ENCODE measurements at regions not wholly inside any gene's neighbourhood (a gene's known extent, or its start where the extent isn't known, plus 50 kb on each side); places are given as distances from the start of the nearest gene placed in this dataset.

DNA sequence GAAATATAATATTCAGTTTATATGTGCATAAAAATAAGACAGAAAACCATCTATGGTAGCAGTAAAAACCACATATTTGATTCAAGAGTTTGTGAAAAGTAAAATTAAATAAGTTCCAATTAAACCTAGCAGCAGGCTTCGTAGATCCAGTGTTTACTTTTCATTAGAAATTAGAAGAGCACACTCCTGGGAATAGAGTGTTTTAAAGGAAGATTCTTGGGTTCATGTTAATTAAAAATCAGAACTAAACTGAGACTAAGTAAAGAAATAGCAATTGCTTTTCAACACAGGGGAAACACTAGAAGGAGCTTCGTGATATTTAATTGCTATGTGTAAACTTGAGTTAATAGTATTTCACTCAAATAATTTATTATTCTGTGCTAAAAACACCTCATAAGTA lies 1097.8 kb upstream of the CDH18 start:
- H3K27ac Mint-ChIP-seq (ENCODE audit: unreplicated experiment), result no peak overlapping the region
- H3K4me1 Mint-ChIP-seq (ENCODE audit: low read depth), result no peaks in the 10 kb centered on the region
- H3K4me3 Mint-ChIP-seq (ENCODE audit: unreplicated experiment), result no peak overlapping the region
- no peak for TF ChIP-seq CTCF (IDR thresholded peaks at IDR 0.05)
- no peaks in the 10 kb centered on the region for H3K36me3 Mint-ChIP-seq (ENCODE audit: low read depth)
- DNase-seq (ENCODE audit: low spot score), result no peak
- peaks cover 10% of the 10 kb centered on the region for H3K9me3 Mint-ChIP-seq (ENCODE audit: low read depth)
- H3K27me3 Mint-ChIP-seq (ENCODE audit: low read depth), result peaks cover 10% of the 10 kb centered on the region

GRCh38 chr5:21071986-21072385 lies 1084.0 kb upstream of the CDH18 start:
- Mint-ChIP-seq H3K36me3 (ENCODE audit: low read depth) (no peaks in the 10 kb centered on the region), H3K27me3 (ENCODE audit: low read depth) (no peaks in the 10 kb centered on the region), H3K4me3 (ENCODE audit: unreplicated experiment) (no peak overlapping the region), H3K4me1 (ENCODE audit: low read depth) (peaks cover 4% of the 10 kb centered on the region), H3K9me3 (ENCODE audit: low read depth) (no peaks in the 10 kb centered on the region), H3K27ac (ENCODE audit: unreplicated experiment) (no peak overlapping the region)
- DNase-seq (ENCODE audit: low spot score), result no peak
- no peak for TF ChIP-seq CTCF (IDR thresholded peaks at IDR 0.05)

DNA sequence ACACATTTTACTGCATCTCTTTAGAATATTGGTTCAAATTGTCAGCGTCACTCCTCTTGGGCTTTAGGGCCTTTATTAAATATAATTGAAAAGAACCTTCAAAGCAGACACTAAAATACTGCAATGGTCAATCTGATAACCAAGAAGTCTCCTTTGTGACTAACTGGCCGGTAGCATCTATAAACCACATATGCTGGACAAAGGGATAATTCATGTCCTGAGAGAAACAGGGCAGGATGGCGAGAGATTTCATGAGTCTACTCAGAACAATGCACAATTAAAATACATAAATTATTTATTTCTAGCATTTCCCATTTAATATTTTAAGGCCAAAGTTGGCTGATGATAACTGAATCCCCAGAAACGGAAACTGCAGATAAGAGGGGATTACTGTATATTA lies 1083.4 kb upstream of the CDH18 start:
- H3K4me3 Mint-ChIP-seq (ENCODE audit: unreplicated experiment), result no peak overlapping the region
- H3K9me3 Mint-ChIP-seq (ENCODE audit: low read depth), result no peaks in the 10 kb centered on the region
- peaks cover 4% of the 10 kb centered on the region for H3K4me1 Mint-ChIP-seq (ENCODE audit: low read depth)
- TF ChIP-seq CTCF (IDR thresholded peaks at IDR 0.05), result no peak
- DNase-seq (ENCODE audit: low spot score), result no peak
- no peaks in the 10 kb centered on the region for H3K36me3 Mint-ChIP-seq (ENCODE audit: low read depth)
- H3K27me3 Mint-ChIP-seq (ENCODE audit: low read depth), result no peaks in the 10 kb centered on the region
- no peak overlapping the region for H3K27ac Mint-ChIP-seq (ENCODE audit: unreplicated experiment)

- peaks cover 4% of the 10 kb centered on the region for H3K4me1 Mint-ChIP-seq (ENCODE audit: low read depth)
- no peak for TF ChIP-seq CTCF (IDR thresholded peaks at IDR 0.05)
- H3K27ac Mint-ChIP-seq (ENCODE audit: unreplicated experiment), result no peak overlapping the region
- no peak overlapping the region for H3K4me3 Mint-ChIP-seq (ENCODE audit: unreplicated experiment)
- H3K9me3 Mint-ChIP-seq (ENCODE audit: low read depth), result no peaks in the 10 kb centered on the region
- H3K27me3 Mint-ChIP-seq (ENCODE audit: low read depth), result no peaks in the 10 kb centered on the region
- no peaks in the 10 kb centered on the region for H3K36me3 Mint-ChIP-seq (ENCODE audit: low read depth)
- DNase-seq (ENCODE audit: low spot score), result no peak
These were observed 1082.9 kb upstream of the CDH18 start for GRCh38 chr5:21070858-21071257.

DNA sequence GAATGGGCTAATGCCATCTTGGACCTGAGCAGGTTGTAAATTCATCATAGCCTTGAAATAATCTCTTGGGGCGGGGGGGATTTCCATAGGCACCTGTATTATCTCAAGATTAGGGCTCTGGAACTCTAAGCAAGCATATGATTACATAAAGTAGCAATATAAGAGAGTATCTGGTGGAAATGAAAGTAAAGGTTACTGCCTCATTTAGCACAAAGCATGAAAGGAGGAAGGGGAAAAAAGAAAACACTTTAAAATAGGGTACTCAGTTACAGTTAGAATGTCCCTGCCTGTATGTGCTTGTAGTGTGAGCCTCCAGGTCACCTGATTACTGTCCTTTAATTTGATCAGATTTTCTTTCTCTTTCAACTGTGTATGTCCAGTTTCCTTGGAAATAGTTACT lies 1079.7 kb upstream of the CDH18 start:
- no peak for TF ChIP-seq CTCF (IDR thresholded peaks at IDR 0.05)
- peaks cover 4% of the 10 kb centered on the region for H3K4me1 Mint-ChIP-seq (ENCODE audit: low read depth)

More for the DNA sequence above, 1079.7 kb upstream of the CDH18 start:
- Mint-ChIP-seq H3K27me3 (ENCODE audit: low read depth) (no peaks in the 10 kb centered on the region), H3K4me3 (ENCODE audit: unreplicated experiment) (no peak overlapping the region), H3K27ac (ENCODE audit: unreplicated experiment) (no peak overlapping the region), H3K9me3 (ENCODE audit: low read depth) (peaks cover 5% of the 10 kb centered on the region), H3K36me3 (ENCODE audit: low read depth) (no peaks in the 10 kb centered on the region)
- DNase-seq (ENCODE audit: low spot score), result no peak

All from chondrocyte (in vitro differentiated cells).